ENCODE measurements at regions not wholly inside any gene's neighbourhood (a gene's known extent, or its start where the extent isn't known, plus 50 kb on each side); places are given as distances from the start of the nearest gene placed in this dataset.
"Not testable (repeated sequence)": the region's sequence is repeated elsewhere in the genome, so short reads cannot be mapped to it uniquely, and the experiment has no call there.

- DNase-seq (ENCODE audit: extremely low read depth, low read depth) = no peak
- TF ChIP-seq, protein P1, sequence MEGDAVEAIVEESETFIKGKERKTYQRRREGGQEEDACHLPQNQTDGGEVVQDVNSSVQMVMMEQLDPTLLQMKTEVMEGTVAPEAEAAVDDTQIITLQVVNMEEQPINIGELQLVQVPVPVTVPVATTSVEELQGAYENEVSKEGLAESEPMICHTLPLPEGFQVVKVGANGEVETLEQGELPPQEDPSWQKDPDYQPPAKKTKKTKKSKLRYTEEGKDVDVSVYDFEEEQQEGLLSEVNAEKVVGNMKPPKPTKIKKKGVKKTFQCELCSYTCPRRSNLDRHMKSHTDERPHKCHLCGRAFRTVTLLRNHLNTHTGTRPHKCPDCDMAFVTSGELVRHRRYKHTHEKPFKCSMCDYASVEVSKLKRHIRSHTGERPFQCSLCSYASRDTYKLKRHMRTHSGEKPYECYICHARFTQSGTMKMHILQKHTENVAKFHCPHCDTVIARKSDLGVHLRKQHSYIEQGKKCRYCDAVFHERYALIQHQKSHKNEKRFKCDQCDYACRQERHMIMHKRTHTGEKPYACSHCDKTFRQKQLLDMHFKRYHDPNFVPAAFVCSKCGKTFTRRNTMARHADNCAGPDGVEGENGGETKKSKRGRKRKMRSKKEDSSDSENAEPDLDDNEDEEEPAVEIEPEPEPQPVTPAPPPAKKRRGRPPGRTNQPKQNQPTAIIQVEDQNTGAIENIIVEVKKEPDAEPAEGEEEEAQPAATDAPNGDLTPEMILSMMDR (IDR thresholded peaks at IDR 0.05; ENCODE audit: low read depth, low read length) = no peak
Observed at GRCh38 chr13:33659466-33659865, 158.5 kb upstream of the RFC3 start.

DNA sequence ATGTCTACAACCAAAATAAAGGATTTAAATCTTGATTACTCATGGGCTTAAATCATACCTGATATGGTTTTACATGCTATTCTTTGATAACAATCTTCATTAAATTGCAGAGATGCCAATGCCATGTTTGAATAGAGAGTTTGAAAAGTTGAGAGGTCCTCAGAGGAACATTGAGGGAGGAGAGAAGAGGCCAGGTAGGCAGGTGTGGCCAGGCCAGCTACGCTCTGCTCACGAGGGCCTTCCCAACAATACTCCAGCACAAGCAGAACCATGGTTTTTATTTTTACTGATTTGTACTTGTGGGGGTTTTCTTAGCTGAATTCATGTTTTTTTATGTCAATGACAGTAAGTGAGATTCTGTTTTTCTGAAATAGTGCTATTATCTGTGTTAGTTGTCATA is 158.1 kb upstream of the RFC3 start:
- no peak for DNase-seq (ENCODE audit: extremely low read depth, low read depth)
- TF ChIP-seq, protein P1 (IDR thresholded peaks at IDR 0.05; ENCODE audit: low read depth, low read length) = no peak

- no peak for DNase-seq (ENCODE audit: extremely low read depth, low read depth)
- TF ChIP-seq, protein P1 (IDR thresholded peaks at IDR 0.05; ENCODE audit: low read depth, low read length) = no peak
Observed at GRCh38 chr13:33662392-33662791, 155.6 kb upstream of the RFC3 start.

DNA sequence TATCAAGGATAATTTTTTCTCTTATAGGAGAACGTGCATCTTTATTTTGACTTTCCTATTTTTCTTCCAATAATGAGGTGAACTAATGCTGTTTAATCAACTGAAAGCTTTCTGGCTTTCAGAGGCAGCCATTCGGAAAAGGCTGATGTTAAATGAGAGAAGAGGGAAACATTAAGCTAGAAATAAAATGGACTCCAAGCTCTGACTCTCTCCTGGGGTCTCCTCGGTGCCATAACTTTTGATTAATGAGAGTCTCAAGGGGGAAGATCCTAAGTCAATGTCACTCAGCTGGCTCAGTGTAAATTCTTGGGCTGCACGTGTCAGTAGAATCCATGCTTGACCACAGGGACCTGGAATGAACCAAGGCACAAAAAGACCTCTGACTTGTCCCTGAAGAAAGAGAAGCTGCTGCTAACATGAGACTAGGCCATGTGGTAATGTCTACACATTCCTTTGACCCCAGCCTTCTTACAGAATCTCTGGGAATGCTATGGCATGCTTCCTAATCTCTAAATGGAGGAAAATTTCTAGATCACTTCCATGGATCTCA is 152.2 kb upstream of the RFC3 start:
- TF ChIP-seq, protein P1 (IDR thresholded peaks at IDR 0.05; ENCODE audit: low read depth, low read length) = no peak
- DNase-seq (ENCODE audit: extremely low read depth, low read depth) = no peak

DNA sequence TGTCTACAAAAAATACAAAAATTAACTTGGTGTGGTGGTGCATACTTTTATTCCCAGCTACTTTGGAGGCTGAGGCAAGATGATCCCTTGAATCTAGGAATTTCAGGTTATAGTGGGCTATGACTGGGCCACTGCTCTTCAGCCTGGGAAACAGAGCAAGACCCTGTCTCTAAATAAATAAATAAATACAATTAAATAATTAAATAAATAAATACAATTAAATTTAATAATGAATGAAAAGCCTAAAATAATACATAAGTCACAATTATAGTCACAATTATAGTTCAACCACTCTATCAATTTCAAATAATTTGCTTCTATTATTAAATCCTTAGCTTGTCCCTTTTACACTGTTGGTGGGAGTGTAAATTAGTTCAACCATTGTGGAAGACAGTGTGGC is 146.4 kb upstream of the RFC3 start:
- TF ChIP-seq, protein P1 (IDR thresholded peaks at IDR 0.05; ENCODE audit: low read depth, low read length) = no peak
- no peak for DNase-seq (ENCODE audit: extremely low read depth, low read depth)

DNA sequence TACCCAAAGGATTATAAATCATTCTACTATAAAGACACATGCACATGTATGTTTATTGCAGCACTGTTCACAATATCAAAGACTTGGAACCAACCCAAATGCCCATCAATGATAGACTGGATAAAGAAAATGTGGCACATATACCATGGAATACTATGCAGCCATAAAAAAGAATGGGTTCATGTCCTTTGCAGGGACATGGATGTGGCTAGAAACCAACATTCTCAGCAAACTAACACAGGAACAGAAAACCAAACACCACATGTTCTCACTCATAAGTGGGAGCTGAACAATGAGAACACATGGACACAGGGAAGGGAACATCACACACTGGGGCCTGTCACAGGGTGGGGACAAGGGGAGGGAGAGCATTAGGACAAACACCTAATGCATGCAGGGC is 145.9 kb upstream of the RFC3 start:
- DNase-seq (ENCODE audit: extremely low read depth, low read depth) = not testable (repeated sequence)

DNA sequence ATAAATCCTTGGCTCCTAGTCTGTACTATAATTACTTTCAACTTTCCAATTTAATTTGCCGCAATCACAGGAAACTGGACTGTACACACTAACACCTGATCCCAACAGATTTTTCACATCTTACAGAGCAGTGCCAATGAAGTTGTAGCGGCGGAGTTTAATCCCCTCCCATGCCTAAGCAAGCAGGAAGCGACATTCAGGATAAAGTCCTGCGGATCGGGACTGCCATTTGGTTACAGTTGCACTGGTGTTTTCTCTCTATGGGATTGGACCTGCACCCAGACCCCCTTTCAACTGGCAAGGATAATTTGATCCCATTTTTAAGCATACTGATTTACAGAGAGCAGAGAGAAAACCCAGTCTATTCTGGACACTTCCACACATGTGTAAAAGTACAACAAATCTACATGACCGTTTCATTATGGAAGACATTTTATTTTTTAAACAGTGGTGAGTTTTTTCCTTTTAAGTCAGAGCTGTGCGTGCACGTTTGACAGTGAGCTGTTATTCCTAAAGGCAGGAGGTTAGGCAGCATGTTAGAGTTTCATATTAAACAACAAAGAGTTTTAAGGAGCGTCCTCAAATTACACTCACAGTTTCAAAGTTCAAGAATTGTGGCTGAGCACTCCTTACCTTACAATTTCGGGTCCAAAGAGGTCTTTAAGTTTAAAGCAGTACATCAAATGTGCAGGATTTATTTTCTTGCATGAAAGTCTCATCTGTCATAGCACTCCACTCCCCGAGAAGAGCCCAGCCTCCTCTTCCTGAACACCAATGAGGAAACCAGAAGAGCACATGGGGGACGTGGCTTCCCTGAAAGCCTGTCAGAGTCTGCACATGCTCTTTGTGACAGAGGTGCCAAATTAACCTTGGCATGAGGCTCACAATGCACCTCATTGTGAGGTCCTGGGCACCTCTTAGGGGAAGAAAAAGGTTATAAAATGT is 141.6 kb upstream of the RFC3 start:
- peak; percentile 10 for DNase-seq (ENCODE audit: extremely low read depth, low read depth)
- TF ChIP-seq, protein P1 (IDR thresholded peaks at IDR 0.05; ENCODE audit: low read depth, low read length) = no peak
